ENCODE measurements at regions not wholly inside any gene's neighbourhood (a gene's known extent, or its start where the extent isn't known, plus 50 kb on each side); places are given as distances from the start of the nearest gene placed in this dataset.
"Not testable (repeated sequence)": the region's sequence is repeated elsewhere in the genome, so short reads cannot be mapped to it uniquely, and the experiment has no call there.

GRCh38 chr1:195866781-195867222, 741.4 kb downstream of the KCNT2 start:
- no peak overlapping the region for H3K27ac ChIP-seq
- no peak for TF ChIP-seq CTCF (IDR thresholded peaks at IDR 0.05)
- H3K4me3 ChIP-seq, result no peak overlapping the region
- no peak for DNase-seq (ENCODE audit: low spot score)

- no peak for TF ChIP-seq CTCF (IDR thresholded peaks at IDR 0.05)
- H3K27ac ChIP-seq, result no peak overlapping the region
- no peak overlapping the region for H3K4me3 ChIP-seq
- no peak for DNase-seq (ENCODE audit: low spot score)
Measured at GRCh38 chr1:195866091-195866780, 742.0 kb downstream of the KCNT2 start.

- no peak overlapping the region for H3K27ac ChIP-seq
- TF ChIP-seq CTCF (IDR thresholded peaks at IDR 0.05), result no peak
- no peak overlapping the region for H3K4me3 ChIP-seq
- no peak for DNase-seq (ENCODE audit: low spot score)
Measured at GRCh38 chr1:195851804-195852203, 756.4 kb downstream of the KCNT2 start.

- no peak for TF ChIP-seq CTCF (IDR thresholded peaks at IDR 0.05)
- H3K4me3 ChIP-seq, result no peak overlapping the region
- no peak overlapping the region for H3K27ac ChIP-seq
- DNase-seq (ENCODE audit: low spot score), result no peak
Measured at GRCh38 chr1:195851016-195851601, 757.1 kb downstream of the KCNT2 start.

GRCh38 chr1:195849180-195849579, 759.1 kb downstream of the KCNT2 start:
- Histone ChIP-seq H3K27ac (no peak overlapping the region), H3K4me3 (no peak overlapping the region)
- DNase-seq (ENCODE audit: low spot score), result no peak
- no peak for TF ChIP-seq CTCF (IDR thresholded peaks at IDR 0.05)

GRCh38 chr1:195847957-195848875, 760.0 kb downstream of the KCNT2 start:
- not testable (repeated sequence) for DNase-seq (ENCODE audit: low spot score); H3K4me3 ChIP-seq; H3K27ac ChIP-seq

GRCh38 chr1:195831789-195832188, 776.5 kb downstream of the KCNT2 start:
- DNase-seq (ENCODE audit: low spot score), result no peak
- no peak overlapping the region for H3K27ac ChIP-seq
- TF ChIP-seq CTCF (IDR thresholded peaks at IDR 0.05), result no peak
- no peak overlapping the region for H3K4me3 ChIP-seq
